Activated CD8-positive, alpha-beta T cell treated with anti-CD3 and anti-CD28 coated beads, Interleukin-2, amount 10 ng/mL, durations not matched to agents 7 days and 5 days (primary cell): ENCODE measurements at regions not wholly inside any gene's neighbourhood (a gene's known extent, or its start where the extent isn't known, plus 50 kb on each side); places are given as distances from the start of the nearest gene placed in this dataset.

Experiments used
- ATAC-seq: fragments of 150-1000 bp; cut with Tn5 transposase; one replicate; pipeline ENCODE4 v1.10.0; 2021; ENCODE audit warnings: moderate library complexity
- CTCF ChIA-PET: fragments of 350-600 bp; sonication (Branson Sonifier 250); formaldehyde crosslinking; loops from one replicate; lab custom pipeline; 2021; ENCODE audit warnings: antibody characterized with exemption; lab: Charles Lee
- POLR2A ChIA-PET: fragments of 350-600 bp; sonication (Branson Sonifier 250); formaldehyde crosslinking; loops from one replicate; lab custom pipeline; 2021; ENCODE audit warnings: antibody characterized with exemption; lab: Charles Lee
- DNase-seq: peaks from one replicate; pipeline ENCODE4 v3.0.0-alpha.2; 2020
- H3K27ac Mint-ChIP-seq: one replicate; pipeline ENCODE4 v1.8.0; 2021; ENCODE audit warnings: mild to moderate bottlenecking, mixed read lengths
- H3K27me3 Mint-ChIP-seq: one replicate; pipeline ENCODE4 v1.8.0; 2021; ENCODE audit warnings: low read depth, mixed read lengths
- H3K36me3 Mint-ChIP-seq: one replicate; pipeline ENCODE4 v1.8.0; 2021; ENCODE audit warnings: low read depth, mixed read lengths
- H3K4me1 Mint-ChIP-seq: one replicate; pipeline ENCODE4 v1.8.0; 2021; ENCODE audit warnings: low read depth, mixed read lengths
- H3K4me3 Mint-ChIP-seq: one replicate; pipeline ENCODE4 v1.8.0; 2021; ENCODE audit warnings: mild to moderate bottlenecking, mixed read lengths
- H3K9me3 Mint-ChIP-seq: one replicate; pipeline ENCODE4 v1.8.0; 2022; ENCODE audit warnings: mixed read lengths; ENCODE audit not compliant: insufficient read depth

DNA sequence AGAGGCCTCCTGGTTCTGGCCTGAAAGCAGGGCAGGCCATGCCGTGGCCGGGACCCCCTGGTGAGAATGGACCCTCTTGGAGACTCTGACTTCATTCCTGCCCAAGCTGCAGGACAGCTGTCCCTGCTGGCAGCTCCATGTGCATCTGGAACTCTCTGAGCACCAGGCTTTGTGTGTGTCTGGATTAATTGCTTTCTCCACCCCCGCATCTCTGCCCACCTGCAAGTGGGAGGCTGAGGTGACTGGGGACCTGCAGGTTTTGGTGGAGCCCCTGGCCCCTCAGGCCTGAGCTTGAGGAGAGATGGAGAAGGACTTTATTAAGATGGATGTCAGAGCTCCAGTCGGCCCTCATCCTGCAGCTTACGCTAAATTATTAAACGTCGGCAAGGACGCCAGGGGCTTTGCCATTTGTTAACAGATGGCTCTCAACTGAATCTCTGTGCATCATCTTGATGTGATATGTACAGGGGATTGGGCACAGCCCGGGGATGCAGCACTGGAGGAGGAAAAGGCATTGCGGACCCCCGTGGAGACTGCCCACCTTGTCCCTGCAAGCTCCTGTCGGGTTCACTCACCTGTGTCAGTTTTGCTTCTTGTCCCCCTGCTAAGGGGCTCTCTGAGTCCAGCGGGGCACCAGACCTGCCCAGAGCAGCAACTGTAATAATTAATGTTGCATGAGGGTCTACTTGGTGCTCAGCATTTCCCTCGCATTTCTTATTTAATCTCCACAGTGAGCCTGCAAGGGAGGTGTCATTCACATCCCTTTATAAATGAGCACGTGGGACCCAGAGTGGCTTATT lies 154.1 kb upstream of the RPL38 start:
- ChIA-PET POLR2A (interaction anchor here (0.6 kb wide), 1 partner anchor 27 kb away, joined by 3 read pairs; no protein-coding TSS in a partner anchor), CTCF (no interaction called here)
- no peak overlapping the region for H3K27ac Mint-ChIP-seq
- H3K27me3 Mint-ChIP-seq: peaks cover 8% of the 10 kb centered on the region
- no peak overlapping the region for H3K4me3 Mint-ChIP-seq
- H3K4me1 Mint-ChIP-seq: peaks cover 7% of the 10 kb centered on the region
- H3K36me3 Mint-ChIP-seq: no peaks in the 10 kb centered on the region
- no peak for DNase-seq
- no peak for ATAC-seq
- no peaks in the 10 kb centered on the region for H3K9me3 Mint-ChIP-seq

DNA sequence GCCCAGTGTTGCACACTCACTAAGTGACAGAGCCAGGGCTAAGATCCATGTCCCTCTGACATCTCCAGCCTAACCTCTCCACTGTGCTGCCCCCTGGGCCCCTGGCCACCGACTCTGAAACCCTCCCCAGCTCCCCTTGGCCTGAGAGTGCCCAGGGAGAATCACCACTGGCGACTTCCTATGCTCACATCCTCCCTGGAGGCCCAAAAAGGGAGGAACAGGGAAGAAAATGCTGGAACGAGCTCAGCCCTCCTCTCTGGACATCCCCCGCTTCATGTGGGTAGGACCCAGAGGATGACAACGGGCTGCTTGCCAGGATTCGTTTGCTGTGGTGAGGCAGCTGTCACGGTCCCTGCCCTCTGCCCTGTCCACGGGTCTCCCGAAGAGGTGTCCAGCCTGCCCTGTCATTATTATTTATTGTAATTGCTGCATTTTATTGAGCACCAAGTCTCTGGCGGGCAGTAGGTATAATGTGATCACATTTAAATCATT lies 153.5 kb upstream of the RPL38 start:
- H3K4me3 Mint-ChIP-seq: no peak overlapping the region
- H3K27me3 Mint-ChIP-seq: peaks cover 10% of the 10 kb centered on the region
- ATAC-seq (no peak), DNase-seq (no peak)
- no peak overlapping the region for H3K27ac Mint-ChIP-seq
- H3K36me3 Mint-ChIP-seq: no peaks in the 10 kb centered on the region
- peaks cover 7% of the 10 kb centered on the region for H3K4me1 Mint-ChIP-seq
- CTCF ChIA-PET: no interaction called here
- H3K9me3 Mint-ChIP-seq: no peaks in the 10 kb centered on the region
- POLR2A ChIA-PET: interaction anchor here (0.6 kb wide), 1 partner anchor 26 kb away, joined by 3 read pairs; no protein-coding TSS in a partner anchor

DNA sequence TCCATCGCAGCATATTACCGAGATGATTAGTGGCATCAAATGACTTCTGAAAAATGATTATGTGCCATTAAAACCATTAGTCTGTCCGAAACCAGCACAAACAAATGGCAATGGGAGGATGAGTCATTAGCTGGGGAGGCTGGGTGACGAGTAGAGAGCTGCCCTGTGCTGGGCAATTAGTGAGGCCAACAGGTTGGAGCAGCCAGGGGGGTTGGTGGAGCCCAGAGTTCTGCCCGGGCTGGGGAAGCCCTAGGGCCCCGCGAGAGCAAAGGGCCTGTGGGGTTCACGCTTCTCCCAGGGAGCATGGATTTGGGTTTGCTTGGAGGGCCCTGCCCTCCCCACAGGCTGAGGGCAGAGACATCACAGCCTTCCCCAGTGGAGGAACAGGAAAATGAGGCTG lies 152.1 kb upstream of the RPL38 start:
- POLR2A ChIA-PET: no interaction called here
- Mint-ChIP-seq H3K36me3 (no peaks in the 10 kb centered on the region), H3K4me3 (no peak overlapping the region), H3K27ac (no peak overlapping the region), H3K9me3 (no peaks in the 10 kb centered on the region), H3K4me1 (peaks cover 7% of the 10 kb centered on the region), H3K27me3 (peaks cover 10% of the 10 kb centered on the region)
- no peak for ATAC-seq
- no peak for DNase-seq
- CTCF ChIA-PET: no interaction called here

DNA sequence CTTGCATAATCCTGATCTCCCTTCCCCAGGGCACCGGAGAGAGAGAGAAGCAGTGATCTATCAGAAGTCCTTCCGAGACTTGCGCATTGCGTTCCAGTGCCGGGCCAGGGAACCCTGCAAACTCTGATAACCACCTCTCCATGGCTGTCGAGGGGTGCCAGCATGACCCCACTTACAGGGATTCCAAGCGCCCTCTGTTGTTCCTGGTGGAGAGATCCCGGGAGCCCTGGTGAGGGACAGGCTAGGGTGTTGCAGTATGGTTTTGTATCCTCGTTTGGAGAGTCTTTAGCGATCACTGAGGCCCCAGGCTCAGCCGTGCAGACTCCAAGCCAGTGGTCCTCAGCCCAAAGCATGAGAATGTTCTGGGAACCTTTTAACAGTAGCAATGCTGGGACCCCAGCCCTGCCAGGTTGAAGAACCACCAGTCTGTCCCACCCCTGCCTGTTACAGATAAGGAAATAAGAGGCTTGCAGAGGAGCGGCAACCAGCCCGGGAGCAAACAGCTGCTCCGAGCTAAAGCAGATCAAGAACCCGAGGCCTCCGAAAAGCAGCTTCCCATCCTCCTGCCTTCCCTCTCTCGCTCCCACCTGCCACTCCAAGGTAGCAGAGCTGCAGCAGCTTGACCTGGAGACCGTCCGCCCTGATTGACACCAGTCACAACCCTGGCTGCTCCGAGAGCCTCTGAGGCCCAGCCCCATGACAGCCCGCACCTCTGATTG lies 150.3 kb upstream of the RPL38 start:
- no peaks in the 10 kb centered on the region for H3K9me3 Mint-ChIP-seq
- H3K4me3 Mint-ChIP-seq: no peak overlapping the region
- ChIA-PET POLR2A (no interaction called here), CTCF (interaction anchor here (1.4 kb wide), 1 partner anchor 33 kb away, joined by 3 read pairs; no protein-coding TSS in a partner anchor)
- peaks cover 12% of the 10 kb centered on the region for H3K27me3 Mint-ChIP-seq
- DNase-seq (no peak), ATAC-seq (no peak)
- H3K4me1 Mint-ChIP-seq: peaks cover 2% of the 10 kb centered on the region
- H3K36me3 Mint-ChIP-seq: no peaks in the 10 kb centered on the region
- no peak overlapping the region for H3K27ac Mint-ChIP-seq

DNA sequence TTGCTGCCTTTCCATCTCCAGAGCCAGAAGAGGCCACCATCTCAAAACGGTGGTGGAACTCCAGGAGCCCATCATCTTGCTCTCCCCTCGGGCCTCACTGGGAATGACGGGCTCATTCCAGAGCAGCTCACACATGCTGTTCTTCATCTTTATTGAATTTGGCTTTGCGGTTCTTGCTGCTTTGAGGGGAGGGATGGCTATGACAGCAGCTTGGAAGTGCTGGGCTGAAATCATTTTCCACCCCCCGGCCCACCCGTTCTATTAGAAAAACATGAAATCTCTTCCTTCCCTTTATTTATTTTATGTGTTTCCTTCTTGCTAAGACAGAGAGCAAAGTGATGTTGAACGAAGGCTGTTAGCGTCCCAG lies 149.8 kb upstream of the RPL38 start:
- Mint-ChIP-seq H3K27ac (no peak overlapping the region), H3K27me3 (peaks cover 12% of the 10 kb centered on the region), H3K9me3 (no peaks in the 10 kb centered on the region), H3K4me3 (no peak overlapping the region), H3K36me3 (no peaks in the 10 kb centered on the region), H3K4me1 (no peaks in the 10 kb centered on the region)
- ChIA-PET POLR2A (no interaction called here), CTCF (no interaction called here)
- DNase-seq: no peak
- no peak for ATAC-seq

DNA sequence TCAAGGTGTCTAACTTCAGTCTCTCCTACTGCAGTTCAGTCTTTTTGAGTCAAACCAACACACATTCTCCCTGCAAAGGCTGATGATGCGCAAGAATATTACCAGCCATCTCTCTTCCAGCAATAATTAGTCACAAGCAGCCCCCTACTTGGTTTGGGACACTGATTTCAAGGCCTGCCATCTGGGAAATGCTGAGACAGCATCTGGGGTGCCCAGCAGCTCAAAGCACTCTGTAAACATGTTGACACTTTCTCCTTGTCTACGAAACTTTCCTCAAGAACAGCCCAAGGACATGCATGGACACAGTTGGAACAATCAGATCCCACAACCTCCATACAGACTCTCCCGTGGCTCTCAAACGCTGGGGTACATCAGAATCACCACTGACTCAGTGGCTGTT lies 149.2 kb upstream of the RPL38 start:
- H3K4me3 Mint-ChIP-seq: no peak overlapping the region
- H3K9me3 Mint-ChIP-seq: no peaks in the 10 kb centered on the region
- no peaks in the 10 kb centered on the region for H3K36me3 Mint-ChIP-seq
- H3K27ac Mint-ChIP-seq: no peak overlapping the region
- DNase-seq (no peak), ATAC-seq (no peak)
- ChIA-PET CTCF (no interaction called here), POLR2A (no interaction called here)
- H3K27me3 Mint-ChIP-seq: peaks cover 12% of the 10 kb centered on the region
- H3K4me1 Mint-ChIP-seq: no peaks in the 10 kb centered on the region

DNA sequence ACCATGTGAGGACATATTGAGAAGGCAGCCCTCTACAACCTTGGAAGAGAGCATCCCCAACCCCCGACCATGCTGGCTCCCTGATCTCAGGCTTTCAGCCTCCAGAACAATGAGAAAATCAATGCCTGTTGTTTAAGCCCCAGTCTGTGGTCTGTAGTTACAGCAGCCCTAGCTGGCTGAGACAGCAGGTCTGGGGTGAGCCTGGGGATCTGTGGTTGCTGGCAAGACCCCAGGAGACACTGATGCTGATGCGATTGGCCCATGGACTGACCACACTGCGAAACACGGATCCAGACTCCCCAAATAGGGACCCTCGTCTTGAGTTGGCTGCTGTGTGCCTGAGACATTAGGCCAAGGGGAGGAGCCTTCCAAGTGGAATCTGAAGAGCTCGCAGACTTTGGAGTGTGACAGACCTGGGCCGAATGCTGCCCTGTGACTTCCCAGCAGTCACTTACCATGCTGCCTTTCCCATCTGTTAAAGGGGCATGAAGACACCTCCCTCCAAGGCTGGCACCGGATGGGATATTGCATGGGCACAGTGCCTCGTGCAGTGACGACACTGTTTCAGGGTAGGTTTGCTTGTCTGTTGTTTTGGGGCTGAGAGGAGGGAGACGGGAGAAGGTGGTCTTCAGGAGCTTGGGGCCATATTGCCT lies 147.8 kb upstream of the RPL38 start:
- ChIA-PET POLR2A (no interaction called here), CTCF (no interaction called here)
- peaks cover 9% of the 10 kb centered on the region for H3K27me3 Mint-ChIP-seq
- no peak overlapping the region for H3K27ac Mint-ChIP-seq
- ATAC-seq (no peak), DNase-seq (no peak)
- no peak overlapping the region for H3K4me3 Mint-ChIP-seq
- H3K36me3 Mint-ChIP-seq: no peaks in the 10 kb centered on the region
- no peaks in the 10 kb centered on the region for H3K9me3 Mint-ChIP-seq
- no peaks in the 10 kb centered on the region for H3K4me1 Mint-ChIP-seq

DNA sequence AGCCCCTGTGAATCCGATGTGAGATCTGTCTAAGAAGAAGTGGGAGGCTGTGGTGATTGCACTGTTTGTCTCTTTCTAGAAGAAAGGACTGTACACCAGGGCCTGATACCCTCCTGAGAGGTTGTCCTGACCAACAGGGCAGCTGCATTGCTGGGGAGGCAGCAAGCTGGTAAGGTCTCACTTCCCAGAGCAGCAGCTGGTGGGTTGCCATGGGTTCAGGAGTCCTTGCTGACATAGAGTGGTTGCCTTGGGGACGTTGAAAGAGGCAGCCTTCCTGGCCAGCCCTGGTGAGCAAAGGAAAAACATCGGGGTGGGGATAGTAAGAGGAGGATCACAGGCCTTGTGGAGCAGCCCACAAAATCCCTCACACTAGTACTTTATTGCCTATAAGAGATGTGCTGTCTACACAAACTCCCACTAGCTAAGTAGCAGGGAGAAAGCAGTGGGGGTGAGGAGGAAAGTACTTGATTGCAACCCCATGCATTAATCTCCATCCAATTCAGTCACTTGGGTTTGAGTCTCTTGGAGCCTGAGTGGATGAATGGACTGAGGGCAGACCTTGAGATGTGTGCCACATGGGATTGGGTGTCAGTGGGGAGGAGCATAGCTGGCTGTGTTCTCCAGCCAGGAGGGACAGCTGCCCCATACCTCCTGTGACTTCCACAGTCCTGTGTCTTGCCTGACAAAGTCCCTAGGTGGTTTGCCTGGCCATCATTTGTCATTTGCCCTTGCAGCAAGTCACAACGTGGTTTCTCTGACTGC lies 143.8 kb upstream of the RPL38 start:
- Mint-ChIP-seq H3K4me1 (no peaks in the 10 kb centered on the region), H3K4me3 (no peak overlapping the region), H3K9me3 (no peaks in the 10 kb centered on the region), H3K27me3 (peaks cover 12% of the 10 kb centered on the region), H3K36me3 (no peaks in the 10 kb centered on the region), H3K27ac (no peak overlapping the region)
- no peak for DNase-seq
- POLR2A ChIA-PET: no interaction called here
- no peak for ATAC-seq
- CTCF ChIA-PET: no interaction called here

DNA sequence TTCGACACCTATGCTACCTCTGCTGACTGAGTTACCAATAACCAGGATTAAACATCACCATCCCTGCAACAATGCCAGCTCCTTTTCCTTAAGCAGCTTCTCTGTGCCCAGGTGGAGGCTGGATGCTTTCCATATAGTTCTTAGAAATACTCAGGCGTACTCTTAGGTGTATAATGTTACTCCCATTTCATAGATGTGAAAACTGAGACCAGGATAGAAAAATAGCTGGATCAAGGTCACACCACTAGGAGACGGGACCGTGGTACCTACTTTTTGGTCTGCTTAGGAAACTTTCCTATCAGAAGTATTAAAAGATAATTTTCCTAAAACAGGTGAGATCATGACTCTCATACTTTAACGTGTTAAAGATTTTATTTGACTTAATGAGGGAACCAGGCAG lies 141.7 kb upstream of the RPL38 start:
- H3K9me3 Mint-ChIP-seq: no peaks in the 10 kb centered on the region
- no peak overlapping the region for H3K27ac Mint-ChIP-seq
- no peak overlapping the region for H3K4me3 Mint-ChIP-seq
- peaks cover 12% of the 10 kb centered on the region for H3K27me3 Mint-ChIP-seq
- H3K4me1 Mint-ChIP-seq: no peaks in the 10 kb centered on the region
- ChIA-PET CTCF (no interaction called here), POLR2A (no interaction called here)
- no peak for DNase-seq
- H3K36me3 Mint-ChIP-seq: no peaks in the 10 kb centered on the region
- no peak for ATAC-seq

DNA sequence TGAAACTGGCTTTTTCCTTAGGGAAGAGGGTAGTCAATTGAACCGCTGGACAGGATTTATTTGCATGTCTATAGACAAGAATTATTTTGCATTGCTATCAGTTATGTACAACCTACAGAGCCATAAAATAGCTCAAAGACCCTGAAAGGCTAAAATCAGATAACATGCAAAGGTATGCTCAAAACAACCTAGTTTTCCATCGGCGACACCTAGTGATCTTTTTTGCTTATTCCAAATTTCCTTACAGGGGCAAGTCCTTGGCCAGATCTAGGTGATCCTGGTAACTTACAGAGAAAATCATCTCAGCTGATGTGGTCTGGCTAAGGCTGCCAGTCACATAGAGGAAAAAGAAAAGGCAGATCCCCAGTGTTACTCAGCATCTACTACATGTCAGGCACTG lies 141.2 kb upstream of the RPL38 start:
- DNase-seq (no peak), ATAC-seq (no peak)
- H3K36me3 Mint-ChIP-seq: no peaks in the 10 kb centered on the region
- H3K4me3 Mint-ChIP-seq: no peak overlapping the region
- no peak overlapping the region for H3K27ac Mint-ChIP-seq
- ChIA-PET CTCF (no interaction called here), POLR2A (no interaction called here)
- peaks cover 12% of the 10 kb centered on the region for H3K27me3 Mint-ChIP-seq
- H3K9me3 Mint-ChIP-seq: no peaks in the 10 kb centered on the region
- no peaks in the 10 kb centered on the region for H3K4me1 Mint-ChIP-seq

DNA sequence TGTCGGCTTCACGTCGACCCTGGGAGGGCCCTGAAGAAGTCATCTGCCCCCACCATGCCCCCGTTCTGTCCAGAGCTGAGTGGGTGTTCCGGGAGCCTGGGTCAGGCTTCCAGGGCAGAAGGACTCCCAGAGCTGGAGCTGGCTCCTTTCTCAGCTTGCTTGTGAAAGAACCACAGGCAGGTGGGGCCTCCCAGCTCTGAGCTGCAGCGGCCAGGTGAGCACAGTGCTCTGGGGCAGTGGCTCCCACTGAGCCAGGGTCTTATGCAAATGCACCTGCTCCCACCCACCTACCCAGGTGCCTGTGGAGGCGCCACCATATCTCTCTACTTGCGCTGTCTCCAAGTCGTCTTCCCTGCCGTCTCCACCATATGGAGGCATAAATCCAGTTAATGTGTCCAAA lies 140.0 kb upstream of the RPL38 start:
- Mint-ChIP-seq H3K4me1 (no peaks in the 10 kb centered on the region), H3K9me3 (no peaks in the 10 kb centered on the region), H3K27ac (no peak overlapping the region), H3K27me3 (peaks cover 10% of the 10 kb centered on the region), H3K4me3 (no peak overlapping the region), H3K36me3 (no peaks in the 10 kb centered on the region)
- ATAC-seq (no peak), DNase-seq (no peak)
- POLR2A ChIA-PET: no interaction called here
- CTCF ChIA-PET: no interaction called here
